ENCODE measurements at regions not wholly inside any gene's neighbourhood (a gene's known extent, or its start where the extent isn't known, plus 50 kb on each side); places are given as distances from the start of the nearest gene placed in this dataset.

DNA sequence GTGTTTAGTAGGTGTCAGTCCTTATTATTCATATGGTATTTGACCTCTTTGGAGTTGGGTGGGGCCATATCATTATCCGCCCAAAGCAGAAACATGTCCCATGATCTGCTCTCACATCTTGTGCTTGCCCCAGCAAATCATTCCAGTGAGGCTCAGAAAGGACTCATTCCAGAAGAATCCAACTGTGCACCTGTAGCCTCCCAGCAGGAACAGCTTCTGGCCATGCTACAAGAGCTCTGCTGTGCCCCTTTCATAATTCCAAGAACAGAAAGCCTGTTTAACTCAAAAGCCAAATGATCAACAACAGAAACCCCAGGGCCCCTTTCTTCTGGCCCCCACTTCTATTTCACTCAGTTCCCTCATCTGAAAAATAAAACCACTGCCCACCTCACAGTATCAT, 673.1 kb downstream of the DIAPH3 start:
- no peak overlapping the region for H3K4me3 ChIP-seq (ENCODE audit: low read length)
- DNase-seq (ENCODE audit: low read depth, low spot score), result no peak

- no peak overlapping the region for H3K4me3 ChIP-seq (ENCODE audit: low read length)
- DNase-seq (ENCODE audit: low read depth, low spot score), result no peak
Measured at GRCh38 chr13:59492030-59492636, 671.6 kb downstream of the DIAPH3 start.

DNA sequence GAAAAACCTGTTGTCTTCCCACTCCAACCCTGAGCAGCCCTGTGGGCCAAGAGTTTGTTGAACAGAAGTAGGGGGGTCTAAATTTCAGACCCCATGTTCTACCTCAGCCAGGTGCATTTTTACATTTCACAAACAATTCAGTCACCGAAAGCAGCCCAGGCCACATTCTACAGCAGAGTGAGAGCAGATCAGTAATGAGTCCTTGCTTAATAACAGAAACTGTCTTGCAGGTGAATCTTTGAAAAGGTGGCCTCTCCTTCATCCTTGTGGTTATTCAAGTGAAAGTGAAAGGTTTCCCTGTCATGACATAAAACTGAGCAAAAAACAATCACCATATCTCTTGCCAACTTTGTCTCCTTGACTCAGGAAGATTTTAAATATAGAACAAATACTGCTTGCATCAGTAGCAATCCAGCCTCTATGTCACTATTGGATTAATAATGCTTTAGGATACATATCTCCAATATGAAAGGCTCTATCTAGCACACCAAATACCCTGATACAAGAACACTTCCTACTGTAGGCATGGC, 670.2 kb downstream of the DIAPH3 start:
- DNase-seq (ENCODE audit: low read depth, low spot score), result no peak
- no peak overlapping the region for H3K4me3 ChIP-seq (ENCODE audit: low read length)

DNA sequence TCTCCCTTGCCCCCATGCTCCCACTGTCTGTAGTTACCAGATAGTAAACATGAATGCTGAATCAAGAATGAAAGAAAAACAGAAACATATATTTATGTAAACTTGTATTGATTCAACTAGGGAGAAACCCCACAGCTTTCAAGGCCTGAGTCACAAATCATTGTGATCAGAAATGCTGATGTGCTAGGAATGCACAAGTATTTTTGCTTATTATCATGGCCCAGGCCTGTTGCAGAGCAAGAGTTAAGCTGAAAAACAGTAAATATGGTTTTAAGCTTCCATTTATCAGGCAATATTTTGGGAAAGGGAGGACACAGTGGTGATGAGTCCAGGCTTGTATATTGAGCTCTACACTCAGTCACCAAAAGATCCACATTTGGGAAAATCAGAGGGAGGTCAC, 669.6 kb downstream of the DIAPH3 start:
- DNase-seq (ENCODE audit: low read depth, low spot score), result no peak
- H3K4me3 ChIP-seq (ENCODE audit: low read length), result no peak overlapping the region

GRCh38 chr13:59494560-59494970, 669.2 kb downstream of the DIAPH3 start:
- H3K4me3 ChIP-seq (ENCODE audit: low read length), result no peak overlapping the region
- DNase-seq (ENCODE audit: low read depth, low spot score), result no peak

GRCh38 chr13:59495299-59495698, 668.4 kb downstream of the DIAPH3 start:
- no peak for DNase-seq (ENCODE audit: low read depth, low spot score)
- no peak overlapping the region for H3K4me3 ChIP-seq (ENCODE audit: low read length)

DNA sequence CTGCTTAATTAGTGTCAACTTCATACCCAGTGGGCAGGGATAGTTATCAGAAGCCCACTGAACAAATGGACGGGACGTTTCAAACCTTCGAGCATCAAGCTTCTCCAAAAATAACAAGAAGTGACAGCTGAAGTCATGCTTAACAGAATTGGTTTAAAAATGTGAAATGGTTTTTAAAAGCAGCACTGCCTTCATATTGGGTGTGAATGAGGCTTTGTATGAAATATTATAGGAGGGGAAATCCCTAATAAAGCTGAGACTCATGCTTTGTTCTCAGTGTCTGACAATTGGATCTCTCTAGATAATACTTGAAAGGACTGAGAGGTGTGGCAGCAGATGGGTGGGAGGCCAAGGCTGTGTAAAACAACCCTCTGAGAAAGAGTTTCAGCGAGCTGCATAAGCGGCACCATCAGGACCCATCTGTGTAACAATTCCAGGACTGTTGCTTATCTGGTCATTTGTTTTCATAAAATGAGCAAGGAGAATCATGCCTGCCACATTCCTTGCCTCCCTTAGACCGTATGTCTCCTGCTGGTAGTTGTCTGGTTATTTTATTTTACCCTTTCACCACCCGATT, 667.7 kb downstream of the DIAPH3 start:
- no peak for DNase-seq (ENCODE audit: low read depth, low spot score)
- no peak overlapping the region for H3K4me3 ChIP-seq (ENCODE audit: low read length)

GRCh38 chr13:59497621-59498247, 666.0 kb downstream of the DIAPH3 start:
- DNase-seq (ENCODE audit: low read depth, low spot score), result no peak
- H3K4me3 ChIP-seq (ENCODE audit: low read length), result no peak overlapping the region

DNA sequence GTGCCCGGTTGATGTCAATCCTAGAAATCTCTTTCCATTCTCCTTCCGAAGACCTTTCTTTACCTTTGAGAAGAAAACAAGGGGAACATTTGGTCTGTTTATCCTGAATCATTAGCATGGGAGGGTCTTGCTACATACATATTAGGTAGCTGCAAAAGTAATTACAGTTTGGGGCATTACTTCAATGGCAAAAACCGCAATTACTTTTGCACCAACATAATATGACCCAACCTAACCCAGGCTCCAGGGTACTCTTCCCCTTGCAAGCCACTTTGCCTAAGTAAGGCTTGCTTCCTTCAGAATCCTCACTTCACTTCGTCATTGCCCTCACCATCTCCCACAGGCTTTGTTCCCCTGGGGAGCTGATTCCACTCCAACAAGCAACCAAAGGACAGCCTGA, 662.7 kb downstream of the DIAPH3 start:
- H3K4me3 ChIP-seq (ENCODE audit: low read length), result no peak overlapping the region
- DNase-seq (ENCODE audit: low read depth, low spot score), result no peak

- H3K4me3 ChIP-seq (ENCODE audit: low read length), result no peak overlapping the region
- no peak for DNase-seq (ENCODE audit: low read depth, low spot score)
Measured at GRCh38 chr13:59504407-59504806, 659.3 kb downstream of the DIAPH3 start.

DNA sequence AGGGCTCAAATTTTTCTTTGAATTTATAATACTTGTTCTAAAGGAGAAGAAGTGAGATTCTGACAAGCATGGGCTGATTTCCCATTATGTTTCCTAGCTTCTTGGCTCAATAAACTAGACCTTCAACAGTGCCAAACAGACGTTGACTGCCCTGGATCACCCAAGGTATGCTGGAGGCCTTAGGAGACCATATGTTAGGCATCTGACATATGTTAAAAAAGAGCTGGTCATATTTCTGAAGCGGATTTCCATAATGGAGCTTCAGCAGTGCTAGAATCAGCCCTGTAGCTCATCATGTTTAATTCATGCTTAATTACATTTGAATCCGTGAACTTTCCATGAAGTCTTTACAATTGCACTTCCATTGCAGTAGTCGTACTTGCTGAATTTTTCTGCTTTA, 653.3 kb downstream of the DIAPH3 start:
- no peak for DNase-seq (ENCODE audit: low read depth, low spot score)
- no peak overlapping the region for H3K4me3 ChIP-seq (ENCODE audit: low read length)

GRCh38 chr13:59513686-59514085, 650.0 kb downstream of the DIAPH3 start:
- H3K4me3 ChIP-seq (ENCODE audit: low read length), result no peak overlapping the region
- no peak for DNase-seq (ENCODE audit: low read depth, low spot score)

DNA sequence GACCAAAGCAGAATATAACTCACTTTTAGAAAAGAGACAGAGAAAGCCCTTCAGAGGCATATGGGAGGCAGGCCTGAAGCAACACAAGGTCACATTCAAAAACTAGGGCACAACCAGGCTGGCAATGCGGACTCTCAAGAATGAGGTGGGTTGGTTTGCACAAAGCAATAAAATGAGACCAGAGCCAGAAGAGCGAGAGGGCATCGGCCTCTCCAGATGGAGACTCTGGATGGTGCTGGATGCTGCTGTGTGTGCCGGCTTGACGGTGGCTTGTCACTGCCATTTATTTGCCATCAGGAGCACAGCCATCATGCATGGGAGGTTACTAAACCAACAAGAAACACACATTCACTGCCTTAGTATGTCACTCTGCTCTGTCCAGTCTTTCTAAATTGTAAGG, 649.4 kb downstream of the DIAPH3 start:
- no peak overlapping the region for H3K4me3 ChIP-seq (ENCODE audit: low read length)
- no peak for DNase-seq (ENCODE audit: low read depth, low spot score)

GRCh38 chr13:59519819-59520218, 643.9 kb downstream of the DIAPH3 start:
- no peak overlapping the region for H3K4me3 ChIP-seq (ENCODE audit: low read length)
- DNase-seq (ENCODE audit: low read depth, low spot score), result no peak

- no peak for DNase-seq (ENCODE audit: low read depth, low spot score)
- no peak overlapping the region for H3K4me3 ChIP-seq (ENCODE audit: low read length)
Measured at GRCh38 chr13:59521549-59521948, 642.2 kb downstream of the DIAPH3 start.

- DNase-seq (ENCODE audit: low read depth, low spot score), result no peak
- no peak overlapping the region for H3K4me3 ChIP-seq (ENCODE audit: low read length)
Measured at GRCh38 chr13:59522652-59523051, 641.1 kb downstream of the DIAPH3 start.

GRCh38 chr13:59527500-59527899, 636.2 kb downstream of the DIAPH3 start:
- no peak for DNase-seq (ENCODE audit: low read depth, low spot score)
- no peak overlapping the region for H3K4me3 ChIP-seq (ENCODE audit: low read length)

DNA sequence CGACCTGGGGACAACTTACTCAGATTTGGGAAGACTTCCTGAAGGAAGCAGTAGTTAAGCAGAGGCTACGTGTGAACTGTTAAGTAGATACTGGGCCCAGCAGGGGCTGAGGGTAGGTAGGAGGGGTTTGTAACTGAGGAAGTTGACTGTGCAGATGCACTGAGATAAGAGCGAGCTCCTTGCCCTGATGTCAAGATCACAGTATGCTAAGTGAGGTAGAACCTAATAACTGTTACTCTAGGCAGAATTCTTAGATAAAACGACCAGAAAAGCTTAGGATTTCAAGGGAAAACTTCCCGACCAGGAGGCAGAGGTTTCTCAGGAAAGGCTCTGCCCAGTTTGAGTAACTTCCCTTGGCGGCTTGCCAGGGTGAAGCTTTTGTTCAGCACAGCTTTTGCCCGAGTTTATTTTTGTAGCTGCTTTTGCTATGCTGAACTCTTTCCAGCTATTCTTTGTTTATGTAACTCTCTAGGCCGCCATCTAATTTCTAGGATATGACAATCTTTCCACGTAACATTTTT, 632.1 kb downstream of the DIAPH3 start:
- H3K4me3 ChIP-seq (ENCODE audit: low read length), result peak overlapping the region; percentile 13

DNA sequence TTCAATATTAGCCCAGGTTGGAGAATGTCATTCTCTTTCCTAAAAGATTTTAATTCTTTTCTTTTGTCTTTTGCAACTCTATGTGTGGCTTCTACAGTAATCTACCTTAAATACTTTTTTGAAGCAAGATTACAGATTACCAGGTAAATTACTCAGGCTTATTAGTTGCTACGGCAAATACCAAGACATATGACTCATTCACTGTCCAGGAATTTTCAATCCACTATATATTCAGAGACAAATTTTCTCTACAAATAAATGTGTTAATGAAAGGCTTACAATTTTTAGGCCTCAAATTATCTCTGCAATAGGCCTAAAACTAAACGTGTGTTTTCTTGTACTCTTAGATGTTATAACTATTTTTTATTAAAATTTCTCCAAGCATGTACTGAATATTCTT, 631.3 kb downstream of the DIAPH3 start:
- no peak for DNase-seq (ENCODE audit: low read depth, low spot score)
- no peak overlapping the region for H3K4me3 ChIP-seq (ENCODE audit: low read length)

More for the DNA sequence above, 632.1 kb downstream of the DIAPH3 start:
- DNase-seq (ENCODE audit: low read depth, low spot score), result peak; percentile 83
